ENCODE measurements at regions not wholly inside any gene's neighbourhood (a gene's known extent, or its start where the extent isn't known, plus 50 kb on each side); places are given as distances from the start of the nearest gene placed in this dataset.

DNA sequence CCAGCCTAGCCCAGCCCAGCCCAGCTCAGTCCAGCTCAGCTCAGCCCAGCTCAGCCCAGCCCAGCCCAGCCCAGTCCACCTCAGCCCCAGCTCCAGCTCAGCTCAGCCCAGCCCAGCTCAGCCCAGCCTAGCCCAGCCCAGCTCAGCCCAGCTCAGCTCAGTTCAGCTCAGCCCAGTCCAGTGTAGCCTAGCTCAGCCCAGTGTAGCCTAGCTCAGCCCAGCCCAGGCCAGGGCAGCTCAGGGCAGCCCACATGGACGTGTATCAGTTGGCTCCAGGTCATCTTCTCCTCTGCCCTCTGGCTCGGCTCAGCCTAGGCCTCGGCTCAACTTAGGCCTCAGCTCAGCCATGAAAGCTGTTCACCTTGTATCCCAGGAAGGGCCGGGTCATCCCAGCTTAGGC lies 64.7 kb downstream of the TMEM121 start:
- TF ChIP-seq, protein P1, sequence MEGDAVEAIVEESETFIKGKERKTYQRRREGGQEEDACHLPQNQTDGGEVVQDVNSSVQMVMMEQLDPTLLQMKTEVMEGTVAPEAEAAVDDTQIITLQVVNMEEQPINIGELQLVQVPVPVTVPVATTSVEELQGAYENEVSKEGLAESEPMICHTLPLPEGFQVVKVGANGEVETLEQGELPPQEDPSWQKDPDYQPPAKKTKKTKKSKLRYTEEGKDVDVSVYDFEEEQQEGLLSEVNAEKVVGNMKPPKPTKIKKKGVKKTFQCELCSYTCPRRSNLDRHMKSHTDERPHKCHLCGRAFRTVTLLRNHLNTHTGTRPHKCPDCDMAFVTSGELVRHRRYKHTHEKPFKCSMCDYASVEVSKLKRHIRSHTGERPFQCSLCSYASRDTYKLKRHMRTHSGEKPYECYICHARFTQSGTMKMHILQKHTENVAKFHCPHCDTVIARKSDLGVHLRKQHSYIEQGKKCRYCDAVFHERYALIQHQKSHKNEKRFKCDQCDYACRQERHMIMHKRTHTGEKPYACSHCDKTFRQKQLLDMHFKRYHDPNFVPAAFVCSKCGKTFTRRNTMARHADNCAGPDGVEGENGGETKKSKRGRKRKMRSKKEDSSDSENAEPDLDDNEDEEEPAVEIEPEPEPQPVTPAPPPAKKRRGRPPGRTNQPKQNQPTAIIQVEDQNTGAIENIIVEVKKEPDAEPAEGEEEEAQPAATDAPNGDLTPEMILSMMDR (IDR thresholded peaks at IDR 0.05), result no peak
- TF ChIP-seq POLR2AphosphoS5 (IDR thresholded peaks at IDR 0.05; ENCODE audit: insufficient read depth in 1 of 2, low read depth in 1 of 2) (no peak), POLR2A (IDR thresholded peaks at IDR 0.05) (no peak)
